Activated B cell treated with CpG ODN at 0.5 μM for 24 hours (primary cell): ENCODE measurements at regions not wholly inside any gene's neighbourhood (a gene's known extent, or its start where the extent isn't known, plus 50 kb on each side); places are given as distances from the start of the nearest gene placed in this dataset.

Experiments
- ATAC-seq: fragments of 200-7000 bp; cut with Tn5 transposase; one replicate; pipeline ENCODE4 v1.10.0; 2021; ENCODE audit warnings: low read depth, mild to moderate bottlenecking, moderate library complexity
- CTCF ChIA-PET: fragments of 350-600 bp; sonication (Branson Sonifier 250); formaldehyde crosslinking; loops from one replicate; lab custom pipeline; 2021; ENCODE audit warnings: antibody characterized with exemption; lab: Charles Lee
- POLR2A ChIA-PET: fragments of 350-600 bp; sonication (Branson Sonifier 250); formaldehyde crosslinking; loops from one replicate; lab custom pipeline; 2021; ENCODE audit warnings: antibody characterized with exemption; lab: Charles Lee
- DNase-seq: peaks from one replicate; pipeline ENCODE4 v3.0.0; 2022
- H3K27ac Mint-ChIP-seq: one replicate; pipeline ENCODE4 v1.8.0; 2020; ENCODE audit warnings: mixed read lengths
- H3K27me3 Mint-ChIP-seq: one replicate; pipeline ENCODE4 v1.8.0; 2021; ENCODE audit warnings: mixed read lengths
- H3K36me3 Mint-ChIP-seq: one replicate; pipeline ENCODE4 v1.8.0; 2021; ENCODE audit warnings: low read depth, mixed read lengths
- H3K4me1 Mint-ChIP-seq: one replicate; pipeline ENCODE4 v1.8.0; 2021; ENCODE audit warnings: mixed read lengths
- H3K4me3 Mint-ChIP-seq: one replicate; pipeline ENCODE4 v1.8.0; 2020; ENCODE audit warnings: mild to moderate bottlenecking, mixed read lengths
- H3K9me3 Mint-ChIP-seq: one replicate; pipeline ENCODE4 v1.8.0; 2020; ENCODE audit warnings: mixed read lengths
- intact Hi-C: fragments of 100-400 bp; cut with micrococcal nuclease; formaldehyde crosslinking; loops from one replicate; pipeline ENCODE4 v1.15.1; 2024
- TF ChIP-seq, protein P1 (sequence below): fragments of 200-600 bp; IDR thresholded peaks from one replicate; pipeline ENCODE4 v1.8.0; 2022; ENCODE audit warnings: antibody characterized with exemption, mild to moderate bottlenecking

GRCh38 chr2:84323890-84324289 is 135.2 kb downstream of the SUCLG1 start:
- ATAC-seq (no peak), DNase-seq (no peak)
- Mint-ChIP-seq H3K27ac (no peak overlapping the region), H3K36me3 (no peaks in the 10 kb centered on the region), H3K4me3 (no peak overlapping the region), H3K9me3 (no peaks in the 10 kb centered on the region), H3K27me3 (peaks cover 8% of the 10 kb centered on the region), H3K4me1 (no peaks in the 10 kb centered on the region)
- ChIA-PET POLR2A (no interaction called here), CTCF (interaction anchor here (1.0 kb wide), 1 partner anchor 9 kb away, joined by 4 read pairs; no protein-coding TSS in a partner anchor)
- intact Hi-C loops = no loop called here
- TF ChIP-seq, protein P1, sequence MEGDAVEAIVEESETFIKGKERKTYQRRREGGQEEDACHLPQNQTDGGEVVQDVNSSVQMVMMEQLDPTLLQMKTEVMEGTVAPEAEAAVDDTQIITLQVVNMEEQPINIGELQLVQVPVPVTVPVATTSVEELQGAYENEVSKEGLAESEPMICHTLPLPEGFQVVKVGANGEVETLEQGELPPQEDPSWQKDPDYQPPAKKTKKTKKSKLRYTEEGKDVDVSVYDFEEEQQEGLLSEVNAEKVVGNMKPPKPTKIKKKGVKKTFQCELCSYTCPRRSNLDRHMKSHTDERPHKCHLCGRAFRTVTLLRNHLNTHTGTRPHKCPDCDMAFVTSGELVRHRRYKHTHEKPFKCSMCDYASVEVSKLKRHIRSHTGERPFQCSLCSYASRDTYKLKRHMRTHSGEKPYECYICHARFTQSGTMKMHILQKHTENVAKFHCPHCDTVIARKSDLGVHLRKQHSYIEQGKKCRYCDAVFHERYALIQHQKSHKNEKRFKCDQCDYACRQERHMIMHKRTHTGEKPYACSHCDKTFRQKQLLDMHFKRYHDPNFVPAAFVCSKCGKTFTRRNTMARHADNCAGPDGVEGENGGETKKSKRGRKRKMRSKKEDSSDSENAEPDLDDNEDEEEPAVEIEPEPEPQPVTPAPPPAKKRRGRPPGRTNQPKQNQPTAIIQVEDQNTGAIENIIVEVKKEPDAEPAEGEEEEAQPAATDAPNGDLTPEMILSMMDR = no peak

DNA sequence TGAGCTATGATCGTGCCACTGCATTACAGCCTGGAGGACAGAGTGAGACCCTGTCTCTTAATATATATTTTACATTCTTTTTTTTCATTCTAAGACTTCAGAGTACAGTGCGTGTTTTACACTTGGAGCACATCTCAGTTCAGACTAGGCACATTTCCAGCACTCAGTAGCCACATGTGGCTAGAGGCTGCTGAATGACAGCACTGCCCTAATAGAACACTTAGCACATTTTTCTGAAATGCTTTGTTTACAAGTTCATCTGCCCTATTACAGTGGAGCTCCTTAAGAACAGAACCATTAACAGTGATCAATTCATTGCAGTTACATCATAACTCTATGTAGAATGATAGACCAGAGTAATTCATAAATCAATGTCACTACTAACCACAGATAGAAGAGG is 138.1 kb downstream of the SUCLG1 start:
- DNase-seq = no peak
- Mint-ChIP-seq H3K27me3 (peaks cover 4% of the 10 kb centered on the region), H3K27ac (no peak overlapping the region), H3K36me3 (no peaks in the 10 kb centered on the region), H3K4me1 (no peaks in the 10 kb centered on the region), H3K9me3 (no peaks in the 10 kb centered on the region), H3K4me3 (no peak overlapping the region)
- ChIA-PET CTCF (no interaction called here), POLR2A (no interaction called here)
- intact Hi-C loops = no loop called here
- TF ChIP-seq, protein P1 = no peak
- no peak for ATAC-seq

DNA sequence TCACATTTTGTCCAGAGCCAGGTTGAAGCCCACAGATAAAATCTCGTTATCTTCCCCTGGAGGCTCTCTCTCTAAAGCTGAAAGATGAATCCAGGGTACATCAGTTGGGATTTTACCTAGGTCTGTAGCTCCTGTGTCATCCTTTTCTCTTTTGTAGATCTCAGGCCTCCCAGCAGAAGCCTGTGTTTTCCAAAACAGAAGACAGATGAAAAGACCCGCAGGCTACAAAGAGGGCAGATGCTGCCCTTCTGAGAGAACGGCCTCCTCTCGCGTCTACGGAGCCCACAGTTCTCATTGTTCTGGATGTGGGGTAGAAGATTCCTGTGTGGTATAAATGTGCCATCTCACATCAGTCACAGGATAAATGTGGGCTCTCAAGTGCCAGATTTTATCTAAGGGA is 139.5 kb downstream of the SUCLG1 start:
- CTCF ChIA-PET = interaction anchor here (0.8 kb wide), 1 partner anchor 297 kb away, joined by 3 read pairs; no protein-coding TSS in a partner anchor
- Mint-ChIP-seq H3K27me3 (peaks cover 4% of the 10 kb centered on the region), H3K27ac (no peak overlapping the region), H3K36me3 (no peaks in the 10 kb centered on the region), H3K4me3 (no peak overlapping the region), H3K4me1 (no peaks in the 10 kb centered on the region), H3K9me3 (no peaks in the 10 kb centered on the region)
- POLR2A ChIA-PET = no interaction called here
- ATAC-seq (no peak), DNase-seq (no peak)
- intact Hi-C loops = no loop called here
- TF ChIP-seq, protein P1 = no peak

- no peaks in the 10 kb centered on the region for H3K27me3 Mint-ChIP-seq
- ChIA-PET POLR2A (no interaction called here), CTCF (no interaction called here)
- intact Hi-C loops = no loop called here
- DNase-seq (no peak), ATAC-seq (no peak)
- H3K9me3 Mint-ChIP-seq = no peaks in the 10 kb centered on the region
- H3K4me3 Mint-ChIP-seq = no peak overlapping the region
- TF ChIP-seq, protein P1 = no peak
- H3K27ac Mint-ChIP-seq = no peak overlapping the region
- H3K4me1 Mint-ChIP-seq = no peaks in the 10 kb centered on the region
- H3K36me3 Mint-ChIP-seq = no peaks in the 10 kb centered on the region
Measured at GRCh38 chr2:84317135-84317534, 141.9 kb downstream of the SUCLG1 start.

DNA sequence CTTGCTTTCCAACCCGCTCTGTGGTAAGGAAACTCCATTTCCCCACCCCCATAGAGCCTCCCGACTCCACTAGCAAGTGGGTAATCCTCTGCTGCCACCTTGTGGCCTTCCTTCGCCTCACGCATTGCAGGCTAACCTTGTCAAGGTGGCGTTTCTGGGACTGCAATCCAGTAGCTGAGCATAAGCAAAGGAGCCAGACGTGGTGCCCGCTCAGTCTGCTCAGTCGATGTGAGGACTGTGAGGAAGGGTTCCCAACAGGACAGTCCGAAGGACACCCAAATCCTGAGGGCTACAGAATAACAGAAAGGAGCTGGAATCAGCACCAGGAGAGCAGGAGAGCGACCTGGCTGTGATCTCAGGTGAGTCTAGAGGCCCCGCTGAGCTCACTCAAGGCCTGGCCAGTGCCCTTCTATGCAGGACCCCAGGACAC is 144.2 kb downstream of the SUCLG1 start:
- H3K27ac Mint-ChIP-seq = no peak overlapping the region
- H3K36me3 Mint-ChIP-seq = no peaks in the 10 kb centered on the region
- ATAC-seq (peak; percentile 47), DNase-seq (peak; percentile 28)
- no peaks in the 10 kb centered on the region for H3K27me3 Mint-ChIP-seq
- ChIA-PET CTCF (interaction anchor here (1.1 to 1.8 kb wide), 4 partner anchors 9 to 292 kb away, joined by 3 to 7 read pairs (median 4); no protein-coding TSS in a partner anchor), POLR2A (no interaction called here)
- no peak overlapping the region for H3K4me3 Mint-ChIP-seq
- H3K9me3 Mint-ChIP-seq = no peaks in the 10 kb centered on the region
- TF ChIP-seq, protein P1 = no peak
- no peaks in the 10 kb centered on the region for H3K4me1 Mint-ChIP-seq
- intact Hi-C loops = loop anchor here (2.0 kb wide), 1 partner anchor 292 kb away; no protein-coding TSS in a partner anchor
